GM18907 (cell line): ENCODE measurements at regions not wholly inside any gene's neighbourhood (a gene's known extent, or its start where the extent isn't known, plus 50 kb on each side); places are given as distances from the start of the nearest gene placed in this dataset.
A peak's percentile ranks its signal among the peaks of the same experiment; 100 is the strongest.
"Not testable (repeated sequence)": the region's sequence is repeated elsewhere in the genome, so short reads cannot be mapped to it uniquely, and the experiment has no call there.

Experiments
- ATAC-seq: cut with Tn5 transposase; IDR thresholded peaks from one replicate; pipeline ENCODE4 v1.9.1; 2021; ENCODE audit warnings: mild to moderate bottlenecking, moderate library complexity; ENCODE audit not compliant: unreplicated experiment

DNA sequence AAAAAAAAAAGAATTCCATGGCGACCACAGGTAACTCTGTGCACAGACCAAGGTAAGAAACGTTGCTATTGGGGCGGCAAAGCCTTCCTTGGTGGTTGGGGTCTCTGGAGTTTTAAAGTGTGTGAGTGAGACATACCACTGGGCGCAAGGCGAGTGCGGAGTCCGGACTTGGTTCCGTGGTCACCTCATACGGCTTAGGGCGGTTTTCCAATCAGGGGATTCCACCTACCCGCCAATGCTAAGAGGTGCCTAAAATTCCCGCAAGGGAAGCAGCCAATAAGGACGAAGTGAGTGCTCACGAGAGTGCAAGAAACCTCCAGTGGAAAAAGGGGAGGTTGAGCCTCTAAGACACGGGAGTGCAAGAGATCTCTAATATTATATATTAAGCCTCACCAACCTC is 68.6 kb upstream of the PRSS16 start:
- no peak for ATAC-seq

DNA sequence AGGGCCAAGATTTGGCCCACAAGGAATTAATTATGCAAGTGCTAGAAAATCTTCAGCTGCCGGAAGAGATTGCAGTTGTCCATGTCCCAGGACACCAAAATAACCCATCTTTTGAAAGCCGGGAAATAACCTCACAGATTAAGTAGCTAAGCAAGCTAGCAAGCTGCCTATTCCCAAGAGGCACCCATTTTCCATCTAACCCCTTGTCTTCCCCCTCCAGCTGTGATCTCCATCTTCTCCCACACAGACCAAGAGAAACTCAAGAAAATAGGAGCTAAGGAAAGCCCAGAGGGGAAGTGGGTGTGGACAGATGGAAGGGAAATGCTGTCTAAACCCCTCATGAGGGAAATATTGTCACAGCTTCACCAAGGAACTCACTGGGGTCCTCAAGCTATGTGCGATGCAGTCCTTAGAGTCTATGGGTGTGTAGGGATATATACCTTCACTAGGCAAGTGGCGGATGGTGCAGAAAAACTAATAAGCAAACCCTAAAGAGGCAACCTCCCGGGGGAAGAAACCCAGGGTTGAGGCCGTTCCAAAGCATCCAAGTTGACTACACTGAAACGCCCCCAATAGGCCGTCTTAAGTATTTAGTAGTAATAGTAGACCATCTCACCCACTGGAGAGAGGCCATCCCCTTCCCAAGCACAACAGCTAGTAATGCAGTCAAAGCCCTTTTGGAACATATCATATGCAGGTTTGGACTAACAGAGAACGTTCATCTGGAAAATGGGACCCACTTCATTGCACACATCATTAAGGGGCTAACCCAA is 64.3 kb upstream of the PRSS16 start:
- ATAC-seq: no peak

DNA sequence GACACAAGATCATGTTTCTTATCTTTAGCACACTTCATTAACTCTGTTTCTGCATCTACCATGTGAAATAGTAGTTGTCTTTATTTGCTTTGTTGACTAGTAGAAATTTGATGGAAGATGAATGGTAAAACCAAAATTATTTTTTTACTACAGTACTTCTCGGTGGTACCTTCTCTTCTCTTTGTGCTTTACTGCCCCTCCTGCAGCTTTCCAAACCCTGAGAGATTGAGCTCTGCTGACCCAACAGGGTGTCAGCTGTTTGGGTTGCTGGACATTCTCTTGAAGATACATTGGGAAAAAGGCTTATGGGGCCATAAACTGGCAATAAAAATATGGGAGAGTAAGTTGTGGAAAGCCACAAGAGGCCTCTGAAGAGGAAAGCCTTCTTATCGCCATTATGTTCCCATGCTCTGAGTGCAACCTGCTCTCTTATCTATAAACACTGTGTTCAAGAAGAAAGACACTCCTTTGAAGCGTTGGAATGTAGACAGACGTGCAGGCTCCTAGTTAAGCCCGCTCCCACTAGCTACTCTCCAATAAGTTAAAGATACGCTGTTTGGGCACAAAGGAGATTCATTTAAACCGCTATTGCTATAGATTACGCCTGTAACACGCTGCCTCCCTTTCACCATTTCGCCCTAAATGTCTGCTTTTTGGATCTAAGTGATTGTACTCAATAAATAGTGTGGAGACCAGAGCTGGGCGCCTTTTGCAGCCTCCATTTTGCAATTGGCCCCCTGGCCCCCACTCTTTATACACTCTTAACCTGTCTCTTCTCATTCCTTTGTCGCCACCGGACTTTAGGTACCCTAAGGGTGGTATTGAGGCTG is 60.1 kb upstream of the PRSS16 start:
- no peak for ATAC-seq

DNA sequence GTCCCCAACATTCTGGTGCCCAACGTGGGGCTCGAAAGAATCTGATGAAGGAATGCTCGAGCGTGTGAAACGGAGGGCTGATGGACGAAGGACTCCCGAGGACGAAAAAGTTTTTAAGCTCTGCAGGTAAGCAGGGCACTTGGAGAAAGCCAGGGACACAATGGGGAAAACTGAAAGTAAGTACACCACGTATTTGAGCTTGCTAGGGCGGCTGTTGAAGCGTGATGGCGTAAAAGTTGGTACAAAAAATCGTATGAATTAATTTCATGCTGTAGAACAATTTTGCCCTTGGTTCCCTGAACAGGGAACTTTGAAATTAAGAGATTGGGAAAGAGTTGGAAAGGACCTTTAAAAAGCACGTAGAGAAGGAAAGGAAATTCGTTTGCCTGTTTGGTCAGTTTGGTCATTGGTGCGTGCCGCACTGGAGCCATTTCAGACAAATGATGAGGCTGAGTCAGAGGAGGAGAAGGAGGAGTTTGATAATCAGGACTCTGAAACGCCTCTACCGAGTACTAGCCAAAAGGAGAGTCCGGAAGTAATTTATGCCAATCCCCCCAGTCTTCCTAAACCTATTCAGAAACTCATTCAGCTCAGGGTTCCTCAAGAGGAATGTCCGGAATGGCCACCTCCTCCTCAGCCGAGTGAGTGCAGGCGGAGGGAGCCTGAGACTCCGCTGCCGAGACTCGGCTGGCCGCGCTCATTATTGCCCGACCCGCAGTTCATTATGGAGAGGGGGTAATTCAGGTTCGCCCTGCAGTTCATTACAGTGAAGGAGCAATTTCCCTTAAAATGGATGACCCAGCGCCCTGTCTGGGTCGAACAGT is 59.2 kb upstream of the PRSS16 start:
- peak; percentile 78 for ATAC-seq

DNA sequence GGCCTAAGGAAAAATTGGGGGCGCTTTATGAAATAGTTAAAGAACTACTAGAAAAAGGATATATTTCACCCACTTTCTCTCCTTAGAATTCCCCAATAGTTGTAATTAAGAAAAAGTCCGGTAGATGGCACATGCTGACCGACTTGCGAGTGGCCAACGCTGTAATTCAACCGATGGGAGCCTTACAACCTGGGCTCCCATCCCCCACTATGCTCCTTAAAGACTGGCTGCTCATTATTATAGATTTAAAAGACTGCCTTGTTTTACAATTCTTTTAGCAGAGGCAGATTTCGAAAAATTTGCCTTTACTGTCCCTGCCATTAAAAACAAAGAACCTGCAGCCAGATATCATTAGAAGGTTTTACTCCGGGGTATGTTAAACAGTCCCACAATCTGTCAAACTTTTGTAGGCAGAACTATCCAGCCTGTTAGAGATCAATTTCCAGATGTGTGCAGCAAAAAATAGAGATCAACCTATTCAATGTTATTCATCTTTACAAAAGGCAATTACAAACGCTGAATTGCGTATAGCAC is 58.5 kb upstream of the PRSS16 start:
- peak; percentile 75 for ATAC-seq

DNA sequence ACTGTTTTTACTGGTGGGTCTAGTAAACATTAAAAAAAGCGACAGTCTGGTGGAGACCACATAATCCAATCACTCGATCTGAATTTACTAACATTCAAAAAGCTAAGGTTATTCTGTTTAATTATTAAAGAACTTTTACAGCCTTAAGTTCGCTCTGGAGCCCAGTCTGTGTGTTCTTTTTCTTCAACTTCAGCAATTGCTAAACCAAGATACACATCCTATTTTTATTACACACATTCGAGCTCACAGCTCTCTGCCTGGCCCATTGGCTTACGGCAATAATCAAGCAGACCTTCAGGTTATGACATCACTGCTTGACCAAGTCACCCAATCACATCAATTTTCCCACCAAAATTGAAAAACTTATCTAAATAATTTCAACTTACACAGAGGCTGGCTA is 57.4 kb upstream of the PRSS16 start:
- ATAC-seq: no peak

DNA sequence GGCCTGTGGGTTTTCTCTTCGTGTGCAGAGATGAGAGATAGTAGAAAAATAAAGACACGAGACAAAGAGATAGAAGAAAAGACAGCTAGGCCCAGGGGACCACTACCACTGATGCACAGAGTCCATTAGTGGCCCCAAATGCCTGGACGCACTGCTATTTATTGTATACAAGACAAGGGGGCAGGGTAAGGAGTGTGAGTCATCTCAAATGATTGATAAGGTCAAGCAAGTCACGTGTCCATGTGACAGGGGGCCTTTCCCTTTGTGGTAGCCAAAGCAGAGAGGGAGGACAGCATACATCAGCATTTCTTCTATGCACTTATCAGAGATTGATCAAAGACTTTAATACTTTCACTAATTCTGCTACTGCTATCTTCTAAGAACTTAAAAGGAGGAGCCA is 53.0 kb upstream of the PRSS16 start:
- ATAC-seq: not testable (repeated sequence)

DNA sequence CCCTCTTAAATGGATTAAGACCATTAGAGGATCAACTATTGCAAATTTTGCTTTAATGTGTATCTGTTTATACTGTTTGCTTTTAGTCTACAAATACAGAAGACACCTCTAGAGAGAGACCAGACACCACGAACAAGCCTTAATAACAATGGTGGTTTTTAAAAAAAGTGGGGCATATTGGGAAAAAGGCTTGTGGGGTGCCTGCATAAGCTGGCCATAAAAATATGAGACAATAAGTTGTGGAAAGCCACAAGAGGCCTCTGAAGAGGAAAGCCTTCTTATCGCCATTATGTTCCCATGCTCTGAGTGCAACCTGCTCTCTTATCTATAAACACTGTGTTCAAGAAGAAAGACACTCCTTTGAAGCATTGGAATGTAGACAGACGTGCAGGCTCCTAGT is 52.0 kb upstream of the PRSS16 start:
- ATAC-seq: not testable (repeated sequence)
